ENCODE measurements at regions not wholly inside any gene's neighbourhood (a gene's known extent, or its start where the extent isn't known, plus 50 kb on each side); places are given as distances from the start of the nearest gene placed in this dataset.

DNA sequence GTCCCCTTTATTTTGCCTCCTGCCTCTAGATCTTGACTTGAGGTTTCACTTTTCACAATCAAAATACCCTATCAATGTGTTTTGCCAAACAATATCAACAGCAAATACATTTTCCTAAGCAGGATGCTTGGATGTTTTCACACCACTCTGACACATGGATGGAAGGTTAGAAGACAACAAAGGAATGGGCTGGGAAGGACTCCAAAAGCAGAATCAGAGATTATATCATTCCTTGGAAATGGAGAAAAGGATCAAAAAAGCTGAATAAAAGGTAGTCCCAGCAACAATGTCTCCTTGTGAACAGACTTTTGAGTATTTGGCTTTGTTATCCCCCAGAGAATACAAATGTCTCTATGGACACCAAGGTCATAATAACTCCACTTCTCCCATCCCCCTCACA is 170.8 kb downstream of the ETAA1 start:
- TF ChIP-seq CEBPB (IDR thresholded peaks at IDR 0.05) (no peak), POLR2A (IDR thresholded peaks at IDR 0.05; ENCODE audit: low read length) (no peak)
- TF ChIP-seq, protein P1, sequence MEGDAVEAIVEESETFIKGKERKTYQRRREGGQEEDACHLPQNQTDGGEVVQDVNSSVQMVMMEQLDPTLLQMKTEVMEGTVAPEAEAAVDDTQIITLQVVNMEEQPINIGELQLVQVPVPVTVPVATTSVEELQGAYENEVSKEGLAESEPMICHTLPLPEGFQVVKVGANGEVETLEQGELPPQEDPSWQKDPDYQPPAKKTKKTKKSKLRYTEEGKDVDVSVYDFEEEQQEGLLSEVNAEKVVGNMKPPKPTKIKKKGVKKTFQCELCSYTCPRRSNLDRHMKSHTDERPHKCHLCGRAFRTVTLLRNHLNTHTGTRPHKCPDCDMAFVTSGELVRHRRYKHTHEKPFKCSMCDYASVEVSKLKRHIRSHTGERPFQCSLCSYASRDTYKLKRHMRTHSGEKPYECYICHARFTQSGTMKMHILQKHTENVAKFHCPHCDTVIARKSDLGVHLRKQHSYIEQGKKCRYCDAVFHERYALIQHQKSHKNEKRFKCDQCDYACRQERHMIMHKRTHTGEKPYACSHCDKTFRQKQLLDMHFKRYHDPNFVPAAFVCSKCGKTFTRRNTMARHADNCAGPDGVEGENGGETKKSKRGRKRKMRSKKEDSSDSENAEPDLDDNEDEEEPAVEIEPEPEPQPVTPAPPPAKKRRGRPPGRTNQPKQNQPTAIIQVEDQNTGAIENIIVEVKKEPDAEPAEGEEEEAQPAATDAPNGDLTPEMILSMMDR (IDR thresholded peaks at IDR 0.05) = no peak
